ENCODE measurements at regions not wholly inside any gene's neighbourhood (a gene's known extent, or its start where the extent isn't known, plus 50 kb on each side); places are given as distances from the start of the nearest gene placed in this dataset.

- H3K4me3 ChIP-seq (ENCODE audit: low read depth, low read length): no peak overlapping the region
- TF ChIP-seq CTCF (IDR thresholded peaks at IDR 0.05; ENCODE audit: control insufficient read depth, extremely low read depth, insufficient read depth): no peak
- DNase-seq (ENCODE audit: low read depth): no peak
Measured at GRCh38 chr3:105162448-105162847, 204.3 kb upstream of the ALCAM start.

- no peak for DNase-seq (ENCODE audit: low read depth)
- no peak for TF ChIP-seq CTCF (IDR thresholded peaks at IDR 0.05; ENCODE audit: control insufficient read depth, extremely low read depth, insufficient read depth)
- no peak overlapping the region for H3K4me3 ChIP-seq (ENCODE audit: low read depth, low read length)
Measured at GRCh38 chr3:105166893-105167292, 199.8 kb upstream of the ALCAM start.

GRCh38 chr3:105170423-105170822 is 196.3 kb upstream of the ALCAM start:
- no peak overlapping the region for H3K4me3 ChIP-seq (ENCODE audit: low read depth, low read length)
- no peak for TF ChIP-seq CTCF (IDR thresholded peaks at IDR 0.05; ENCODE audit: control insufficient read depth, extremely low read depth, insufficient read depth)
- no peak for DNase-seq (ENCODE audit: low read depth)

- TF ChIP-seq CTCF (IDR thresholded peaks at IDR 0.05; ENCODE audit: control insufficient read depth, extremely low read depth, insufficient read depth): no peak
- DNase-seq (ENCODE audit: low read depth): no peak
- no peak overlapping the region for H3K4me3 ChIP-seq (ENCODE audit: low read depth, low read length)
Measured at GRCh38 chr3:105174017-105174615, 192.6 kb upstream of the ALCAM start.

GRCh38 chr3:105177576-105177975 is 189.1 kb upstream of the ALCAM start:
- no peak overlapping the region for H3K4me3 ChIP-seq (ENCODE audit: low read depth, low read length)
- TF ChIP-seq CTCF (IDR thresholded peaks at IDR 0.05; ENCODE audit: control insufficient read depth, extremely low read depth, insufficient read depth): no peak
- DNase-seq (ENCODE audit: low read depth): no peak

GRCh38 chr3:105187344-105187743 is 179.4 kb upstream of the ALCAM start:
- no peak for DNase-seq (ENCODE audit: low read depth)
- no peak overlapping the region for H3K4me3 ChIP-seq (ENCODE audit: low read depth, low read length)
- no peak for TF ChIP-seq CTCF (IDR thresholded peaks at IDR 0.05; ENCODE audit: control insufficient read depth, extremely low read depth, insufficient read depth)

- H3K4me3 ChIP-seq (ENCODE audit: low read depth, low read length): no peak overlapping the region
Measured at GRCh38 chr3:105195260-105195659, 171.4 kb upstream of the ALCAM start.

More at GRCh38 chr3:105195260-105195659, 171.4 kb upstream of the ALCAM start:
- TF ChIP-seq CTCF (IDR thresholded peaks at IDR 0.05; ENCODE audit: control insufficient read depth, extremely low read depth, insufficient read depth): no peak
- DNase-seq (ENCODE audit: low read depth): peak; percentile 7
